ENCODE measurements at regions not wholly inside any gene's neighbourhood (a gene's known extent, or its start where the extent isn't known, plus 50 kb on each side); places are given as distances from the start of the nearest gene placed in this dataset.
"Not testable (repeated sequence)": the region's sequence is repeated elsewhere in the genome, so short reads cannot be mapped to it uniquely, and the experiment has no call there.

DNA sequence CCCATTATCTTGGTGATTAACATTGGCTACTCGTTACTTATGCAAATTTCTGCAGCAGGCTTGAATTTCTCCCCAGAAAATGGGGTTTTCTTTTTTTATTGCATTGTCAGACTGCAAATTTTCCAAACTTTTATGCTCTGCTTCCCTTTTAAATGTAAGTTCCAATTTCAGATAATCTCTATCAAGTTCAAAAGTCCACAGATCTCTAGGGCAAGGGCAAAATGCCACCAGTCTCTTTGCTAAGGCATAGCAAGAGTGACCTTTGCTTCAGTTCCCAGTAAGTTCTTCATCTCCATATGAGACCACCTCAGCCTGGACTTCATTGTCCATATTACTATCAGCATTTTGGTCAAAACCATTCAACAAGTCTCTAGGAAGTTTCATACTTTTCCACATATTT lies 108.5 kb upstream of the ECI2 start:
- TF ChIP-seq, protein P1, sequence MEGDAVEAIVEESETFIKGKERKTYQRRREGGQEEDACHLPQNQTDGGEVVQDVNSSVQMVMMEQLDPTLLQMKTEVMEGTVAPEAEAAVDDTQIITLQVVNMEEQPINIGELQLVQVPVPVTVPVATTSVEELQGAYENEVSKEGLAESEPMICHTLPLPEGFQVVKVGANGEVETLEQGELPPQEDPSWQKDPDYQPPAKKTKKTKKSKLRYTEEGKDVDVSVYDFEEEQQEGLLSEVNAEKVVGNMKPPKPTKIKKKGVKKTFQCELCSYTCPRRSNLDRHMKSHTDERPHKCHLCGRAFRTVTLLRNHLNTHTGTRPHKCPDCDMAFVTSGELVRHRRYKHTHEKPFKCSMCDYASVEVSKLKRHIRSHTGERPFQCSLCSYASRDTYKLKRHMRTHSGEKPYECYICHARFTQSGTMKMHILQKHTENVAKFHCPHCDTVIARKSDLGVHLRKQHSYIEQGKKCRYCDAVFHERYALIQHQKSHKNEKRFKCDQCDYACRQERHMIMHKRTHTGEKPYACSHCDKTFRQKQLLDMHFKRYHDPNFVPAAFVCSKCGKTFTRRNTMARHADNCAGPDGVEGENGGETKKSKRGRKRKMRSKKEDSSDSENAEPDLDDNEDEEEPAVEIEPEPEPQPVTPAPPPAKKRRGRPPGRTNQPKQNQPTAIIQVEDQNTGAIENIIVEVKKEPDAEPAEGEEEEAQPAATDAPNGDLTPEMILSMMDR (conservative IDR thresholded peaks at IDR 0.05 in 1 of 2, IDR thresholded peaks at IDR 0.05 in 1 of 2; ENCODE audit: extremely low read depth in 1 of 2, insufficient read depth in 1 of 2, low read depth in 1 of 2, low read length in 2 of 2): not testable (repeated sequence)
- TF ChIP-seq EZH2 (IDR thresholded peaks at IDR 0.05; ENCODE audit: borderline replicate concordance, low read length): not testable (repeated sequence)
